HG02610 (cell line): ENCODE measurements at regions not wholly inside any gene's neighbourhood (a gene's known extent, or its start where the extent isn't known, plus 50 kb on each side); places are given as distances from the start of the nearest gene placed in this dataset.

Experiments used
- ATAC-seq: cut with Tn5 transposase; IDR thresholded peaks from one replicate; pipeline ENCODE4 v1.9.1; 2021; ENCODE audit warnings: mild to moderate bottlenecking, moderate library complexity; ENCODE audit not compliant: unreplicated experiment

DNA sequence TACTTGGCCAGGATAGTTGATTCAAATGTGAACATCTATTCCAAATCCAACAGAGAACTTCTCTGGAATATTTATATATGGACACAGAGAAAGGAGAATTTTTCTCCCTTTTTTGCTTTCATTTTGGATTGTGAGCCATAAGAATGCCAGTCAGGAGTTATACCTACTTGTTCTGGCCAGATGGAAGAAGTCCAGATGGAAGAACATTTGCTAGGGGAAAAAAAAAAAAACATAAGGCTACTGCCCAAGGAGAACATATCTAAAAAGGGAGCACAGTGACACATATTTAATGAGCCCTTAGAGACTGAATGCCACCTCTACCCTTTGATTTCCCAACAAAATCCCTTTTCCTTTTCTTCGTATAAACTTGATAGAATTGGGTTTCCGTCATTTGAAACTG, 61.7 kb upstream of the PPP2R2B start:
- no peak for ATAC-seq

- no peak for ATAC-seq
These were observed 65.5 kb upstream of the PPP2R2B start for GRCh38 chr5:146944019-146944418.

GRCh38 chr5:146944764-146945616, 66.4 kb upstream of the PPP2R2B start:
- ATAC-seq = no peak

GRCh38 chr5:146945617-146946084, 67.1 kb upstream of the PPP2R2B start:
- ATAC-seq = no peak

GRCh38 chr5:146947181-146947941, 68.8 kb upstream of the PPP2R2B start:
- no peak for ATAC-seq

GRCh38 chr5:146948666-146949065, 70.1 kb upstream of the PPP2R2B start:
- no peak for ATAC-seq

- no peak for ATAC-seq
These were observed 73.6 kb upstream of the PPP2R2B start for GRCh38 chr5:146952168-146952567.

- ATAC-seq = no peak
These were observed 77.7 kb upstream of the PPP2R2B start for GRCh38 chr5:146956217-146956616.

GRCh38 chr5:146959360-146959759, 80.8 kb upstream of the PPP2R2B start:
- no peak for ATAC-seq

GRCh38 chr5:146962801-146963355, 84.3 kb upstream of the PPP2R2B start:
- no peak for ATAC-seq

DNA sequence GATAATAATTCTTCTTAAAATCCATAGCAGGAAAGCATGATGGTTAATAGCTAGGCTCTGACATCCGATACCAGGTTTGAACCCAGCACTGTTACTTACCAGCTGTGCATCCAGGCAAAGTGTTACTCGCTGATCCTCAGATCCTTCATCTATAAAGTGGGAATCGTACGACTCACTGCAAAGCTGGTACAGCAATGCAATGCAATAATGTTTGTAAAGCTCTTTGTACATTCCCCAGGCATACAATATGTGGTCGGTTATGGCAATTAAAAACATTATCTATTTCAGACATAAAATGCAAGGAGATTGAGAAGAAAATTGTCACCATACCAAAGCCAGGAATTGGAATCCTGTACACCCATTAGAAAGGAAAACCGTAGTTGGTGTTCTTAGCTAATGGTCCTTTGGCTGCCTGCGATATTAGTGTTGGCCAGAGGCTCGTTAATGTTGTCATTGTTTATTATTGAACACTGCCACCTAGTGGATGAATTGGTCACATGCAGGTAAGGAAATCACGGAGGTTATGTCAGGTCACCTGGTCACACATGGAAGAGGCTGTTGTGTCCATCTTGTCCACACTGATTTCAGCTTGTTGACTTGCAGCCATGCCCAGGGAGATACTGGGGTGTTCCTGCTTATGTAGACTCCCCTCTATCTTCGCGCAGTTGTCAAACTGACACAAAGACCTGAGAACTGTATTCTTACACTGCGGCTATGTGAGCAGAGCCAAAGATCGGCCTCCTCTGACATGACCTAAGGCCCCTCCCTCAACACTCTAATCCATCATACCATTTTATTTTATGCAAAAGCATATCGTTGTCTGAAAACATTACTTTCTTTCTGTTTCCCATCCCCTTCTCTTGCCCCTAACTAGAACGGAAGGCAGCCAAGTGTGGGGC, 87.5 kb upstream of the PPP2R2B start:
- ATAC-seq = peak; percentile 96

DNA sequence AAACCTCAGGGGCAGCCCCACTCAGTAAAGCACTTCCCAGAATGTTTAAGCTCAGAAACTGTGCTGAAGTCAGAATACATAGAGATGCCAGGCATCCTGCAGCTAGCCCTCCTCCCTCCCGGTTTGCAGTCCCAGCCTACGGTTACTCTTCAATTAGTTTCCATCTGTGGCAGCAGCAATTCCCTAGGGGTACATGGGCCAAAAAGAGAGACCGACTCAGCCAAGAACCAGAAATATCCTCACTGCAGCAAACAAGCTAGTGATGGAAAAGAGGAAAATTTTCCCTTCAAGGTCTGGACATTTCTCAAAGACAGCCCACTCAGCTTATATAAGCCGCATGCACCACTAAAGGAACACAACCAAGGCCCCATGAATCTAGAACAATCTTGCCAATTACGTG, 89.1 kb upstream of the PPP2R2B start:
- ATAC-seq = no peak

DNA sequence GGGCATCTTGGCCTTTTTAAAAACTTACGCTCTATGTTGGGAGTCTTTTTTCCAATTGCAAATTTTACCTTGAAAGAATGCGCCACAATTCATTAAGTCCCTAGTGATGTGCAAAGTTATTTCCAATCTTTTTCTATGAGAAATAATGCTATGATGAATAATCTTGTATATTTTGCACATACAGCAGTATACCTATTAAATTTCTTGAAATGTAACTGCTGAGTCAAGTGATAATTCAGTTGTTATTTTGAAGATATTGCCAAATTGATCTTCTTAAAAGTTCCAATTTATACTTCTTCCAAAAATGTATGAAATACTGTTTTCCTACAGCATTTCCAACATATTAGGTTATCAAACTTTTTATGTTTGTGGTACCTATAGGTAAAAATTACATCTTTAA, 92.8 kb upstream of the PPP2R2B start:
- no peak for ATAC-seq

DNA sequence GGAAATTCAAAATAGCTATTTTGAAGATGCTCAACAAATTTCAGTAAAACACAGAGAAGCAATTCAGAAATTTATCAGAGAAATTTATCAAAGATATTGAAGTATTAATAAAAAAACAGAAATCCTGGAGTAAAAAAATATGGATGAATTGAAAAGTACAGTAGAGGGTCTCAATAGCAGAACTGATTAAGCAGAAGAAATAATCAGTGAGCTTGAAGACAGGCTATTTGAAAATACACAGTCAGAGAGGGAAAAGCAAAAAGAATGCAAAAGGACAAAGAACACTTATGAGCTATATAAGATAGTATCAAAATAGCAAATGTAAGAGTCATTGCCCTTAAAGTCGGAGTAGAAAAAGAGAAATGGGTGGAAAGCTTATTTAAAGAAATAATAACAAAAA, 107.9 kb upstream of the PPP2R2B start:
- ATAC-seq = no peak

DNA sequence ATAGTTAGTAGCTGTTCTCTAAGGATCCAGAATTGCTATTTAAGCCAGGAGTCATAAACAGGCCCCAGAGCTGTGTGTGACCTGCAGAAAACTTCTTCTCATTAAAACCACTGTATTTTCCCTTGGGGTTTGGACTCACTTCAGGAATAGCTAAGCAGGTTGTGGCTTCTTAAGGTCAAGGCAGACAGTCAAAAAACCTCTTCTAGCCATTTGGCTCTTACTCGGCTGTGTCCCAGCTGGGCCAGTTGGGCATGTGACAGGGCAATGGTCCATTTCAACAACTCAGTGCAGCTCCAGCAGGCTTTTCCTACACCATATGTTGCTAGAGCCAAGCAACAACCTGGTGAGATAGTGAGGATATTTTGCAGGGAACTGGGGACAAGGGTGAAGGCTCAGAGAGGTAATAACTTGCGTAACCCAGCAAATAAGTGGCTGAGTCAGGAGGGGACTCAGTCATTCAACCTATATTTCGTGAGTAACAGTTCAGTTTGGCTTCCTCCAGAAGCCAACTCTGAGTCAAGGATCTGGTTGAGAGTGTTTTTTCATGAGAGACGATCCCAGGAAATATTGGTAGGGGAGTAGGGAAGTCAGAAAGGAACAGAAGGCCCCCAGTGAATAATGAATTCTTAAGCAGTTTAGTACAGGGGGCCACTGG, 115.4 kb upstream of the PPP2R2B start:
- no peak for ATAC-seq

- no peak for ATAC-seq
These were observed 117.3 kb upstream of the PPP2R2B start for GRCh38 chr5:146995878-146996277.

GRCh38 chr5:147015405-147015804, 136.8 kb upstream of the PPP2R2B start:
- no peak for ATAC-seq

DNA sequence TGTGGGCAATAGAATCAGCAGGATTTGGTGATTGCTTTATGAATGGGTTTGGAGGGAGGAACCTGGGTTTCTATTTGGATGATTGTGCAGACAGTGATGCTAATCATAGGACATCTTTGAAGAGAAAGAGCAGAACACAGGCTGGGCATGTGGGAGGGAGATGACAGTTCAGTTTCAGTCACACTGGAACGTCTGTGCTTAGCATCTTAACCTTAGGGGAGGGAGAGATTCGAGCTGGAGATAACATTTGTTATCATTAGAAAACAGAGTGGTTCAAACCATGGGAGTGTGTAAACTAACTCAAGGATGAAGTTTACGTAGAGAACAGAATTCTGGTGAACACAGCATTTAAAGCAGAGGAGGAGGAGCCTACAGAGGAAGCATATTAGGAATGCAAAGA, 138.6 kb upstream of the PPP2R2B start:
- ATAC-seq = no peak

- no peak for ATAC-seq
These were observed 139.1 kb upstream of the PPP2R2B start for GRCh38 chr5:147017621-147018020.

GRCh38 chr5:147018812-147019211, 140.3 kb upstream of the PPP2R2B start:
- ATAC-seq = no peak
